GM12865 (cell line): ENCODE measurements at regions not wholly inside any gene's neighbourhood (a gene's known extent, or its start where the extent isn't known, plus 50 kb on each side); places are given as distances from the start of the nearest gene placed in this dataset.
"Not testable (repeated sequence)": the region's sequence is repeated elsewhere in the genome, so short reads cannot be mapped to it uniquely, and the experiment has no call there.

ENCODE experiments used
- DNase-seq: peaks from one replicate; pipeline ENCODE4 v3.0.0; 2010; ENCODE audit warnings: low read depth
- H3K4me3 ChIP-seq: 2 replicates; pipeline ENCODE4 v1.5.1; 2011; ENCODE audit warnings: mild to moderate bottlenecking, low read depth, low read length, control low read depth
- TF ChIP-seq, protein P1 (sequence below): IDR thresholded peaks from 2 replicates; pipeline ENCODE4 v1.5.1; 2011; ENCODE audit warnings: low read length, control low read depth, low read depth, inconsistent platforms; ENCODE audit not compliant: insufficient read depth; ENCODE audit errors: missing control alignments

- TF ChIP-seq, protein P1, sequence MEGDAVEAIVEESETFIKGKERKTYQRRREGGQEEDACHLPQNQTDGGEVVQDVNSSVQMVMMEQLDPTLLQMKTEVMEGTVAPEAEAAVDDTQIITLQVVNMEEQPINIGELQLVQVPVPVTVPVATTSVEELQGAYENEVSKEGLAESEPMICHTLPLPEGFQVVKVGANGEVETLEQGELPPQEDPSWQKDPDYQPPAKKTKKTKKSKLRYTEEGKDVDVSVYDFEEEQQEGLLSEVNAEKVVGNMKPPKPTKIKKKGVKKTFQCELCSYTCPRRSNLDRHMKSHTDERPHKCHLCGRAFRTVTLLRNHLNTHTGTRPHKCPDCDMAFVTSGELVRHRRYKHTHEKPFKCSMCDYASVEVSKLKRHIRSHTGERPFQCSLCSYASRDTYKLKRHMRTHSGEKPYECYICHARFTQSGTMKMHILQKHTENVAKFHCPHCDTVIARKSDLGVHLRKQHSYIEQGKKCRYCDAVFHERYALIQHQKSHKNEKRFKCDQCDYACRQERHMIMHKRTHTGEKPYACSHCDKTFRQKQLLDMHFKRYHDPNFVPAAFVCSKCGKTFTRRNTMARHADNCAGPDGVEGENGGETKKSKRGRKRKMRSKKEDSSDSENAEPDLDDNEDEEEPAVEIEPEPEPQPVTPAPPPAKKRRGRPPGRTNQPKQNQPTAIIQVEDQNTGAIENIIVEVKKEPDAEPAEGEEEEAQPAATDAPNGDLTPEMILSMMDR = no peak
- DNase-seq = no peak
Observed at GRCh38 chr13:56134524-56134923, 1006.2 kb upstream of the PRR20A start.

GRCh38 chr13:56166864-56167263 lies 973.9 kb upstream of the PRR20A start:
- TF ChIP-seq, protein P1 = no peak
- no peak overlapping the region for H3K4me3 ChIP-seq
- no peak for DNase-seq

More at GRCh38 chr13:56134524-56134923, 1006.2 kb upstream of the PRR20A start:
- no peak overlapping the region for H3K4me3 ChIP-seq

DNA sequence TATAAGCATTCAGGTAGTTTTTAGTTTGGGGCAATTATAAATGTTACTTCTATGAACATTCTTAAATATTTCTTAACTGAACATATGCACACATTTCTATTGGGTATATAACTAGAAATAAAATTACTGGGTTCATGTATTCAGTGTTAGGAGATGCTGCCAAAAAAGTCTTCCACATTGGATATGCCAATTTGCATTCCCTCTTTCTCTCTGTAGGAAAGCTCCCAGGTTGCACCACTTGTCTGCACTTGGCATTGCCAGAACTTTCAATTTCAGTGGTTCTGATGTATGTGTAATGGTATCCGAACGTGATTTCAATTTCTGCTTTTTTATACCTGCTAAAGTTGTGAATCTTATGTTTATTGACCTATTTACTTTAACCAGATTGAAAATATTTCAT lies 972.1 kb upstream of the PRR20A start:
- DNase-seq = no peak
- no peak overlapping the region for H3K4me3 ChIP-seq
- TF ChIP-seq, protein P1 = no peak

DNA sequence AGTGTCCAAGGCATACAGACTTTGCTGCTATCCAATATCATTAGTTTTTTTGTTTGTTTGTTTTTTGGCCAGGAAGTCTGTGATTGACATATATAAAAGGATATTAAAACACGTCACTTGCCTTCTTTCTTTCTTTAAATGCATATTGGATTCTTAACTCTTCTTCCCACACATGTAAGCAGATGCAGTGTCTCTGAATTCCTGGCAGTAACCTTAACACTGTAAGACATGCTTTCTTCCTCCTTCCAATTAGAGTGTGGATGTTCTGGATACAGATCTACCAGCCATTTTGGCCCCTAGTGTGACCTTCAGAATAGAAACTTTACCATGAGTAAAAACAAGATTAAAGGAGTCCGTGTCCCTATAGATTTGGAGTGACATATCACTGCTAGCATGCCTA lies 967.4 kb upstream of the PRR20A start:
- no peak overlapping the region for H3K4me3 ChIP-seq
- TF ChIP-seq, protein P1 = no peak
- DNase-seq = no peak

DNA sequence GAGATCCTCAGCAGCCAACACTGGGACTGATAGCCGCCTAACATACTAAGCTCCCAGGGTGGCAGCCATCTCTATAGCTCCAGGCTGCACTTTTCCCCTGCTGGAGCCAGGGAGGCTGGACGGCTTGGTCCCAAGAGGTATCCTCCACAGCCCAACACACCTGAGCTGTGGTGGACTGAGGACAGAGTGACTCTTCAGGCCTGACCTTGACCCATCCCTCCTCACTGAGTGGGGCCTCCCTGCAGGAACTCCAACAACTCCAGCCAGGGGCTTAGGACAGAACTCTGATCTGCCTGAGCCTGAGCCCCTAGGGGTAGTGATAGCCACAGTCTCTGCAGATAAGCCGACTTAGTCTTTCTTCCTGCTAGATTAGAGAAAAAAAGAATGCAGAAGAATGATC lies 958.1 kb upstream of the PRR20A start:
- H3K4me3 ChIP-seq = no peak overlapping the region
- no peak for DNase-seq
- TF ChIP-seq, protein P1 = no peak

GRCh38 chr13:56187331-56187730 lies 953.4 kb upstream of the PRR20A start:
- TF ChIP-seq, protein P1 = no peak

GRCh38 chr13:56188582-56188981 lies 952.1 kb upstream of the PRR20A start:
- not testable (repeated sequence) for DNase-seq, H3K4me3 ChIP-seq

More at GRCh38 chr13:56187331-56187730, 953.4 kb upstream of the PRR20A start:
- no peak for DNase-seq
- no peak overlapping the region for H3K4me3 ChIP-seq
